K562 (cell line): ENCODE measurements at regions not wholly inside any gene's neighbourhood (a gene's known extent, or its start where the extent isn't known, plus 50 kb on each side); places are given as distances from the start of the nearest gene placed in this dataset.

Source experiments
- ATAC-seq: fragments of 200-7000 bp; cut with Tn5 transposase; 3 replicates; pipeline ENCODE4 v1.9.1; 2020; ENCODE audit warnings: moderate library complexity
- BruUV-seq: library from RNA; stranded (reverse); fragments of 400-500 nt; replicated peaks from 2 replicates; lab custom pipeline; 2021; lab: Mats Ljungman, UMichigan
- CTCF ChIA-PET: fragments of 300-600 bp; formaldehyde crosslinking; extraction: SDS; loops from one replicate; lab custom pipeline; 2021; ENCODE audit warnings: low intra/inter-chr PET ratio; lab: Yijun Ruan, JAX
- POLR2A ChIA-PET: fragments of 300-600, 350-650 bp; sonication (Branson Sonifier 250); formaldehyde crosslinking; extraction: SDS; loops from one replicate; lab custom pipeline; 2021; ENCODE audit warnings: antibody characterized with exemption, inconsistent platforms; lab: Yijun Ruan, JAX
- DNase-seq, 4 experiments: peaks; one replicate each; pipeline versions ENCODE4 v3.0.0 to v3.0.0-alpha.2; 2011 to 2018; ENCODE audit warnings: low spot score in 3 of 4, mixed read lengths in 3 of 4; ENCODE audit errors: extremely low read depth in 1 of 4
- FAIRE-seq: peaks from 2 replicates; lab custom pipeline; 2011; peaks lifted over from hg19 to GRCh38; lab: Jason Lieb, UNC
- H2AFZ ChIP-seq: 2 replicates; pipeline ENCODE4 v1.6.0; 2011; ENCODE audit warnings: low read depth, low read length, control low read depth, inconsistent platforms
- H3K27ac ChIP-seq: fragments of 200-600 bp; 3 replicates; pipeline ENCODE4 v1.8.0; 2011; ENCODE audit warnings: low read depth, mild to moderate bottlenecking, control low read depth, inconsistent platforms, low read length, moderate library complexity, mixed read lengths; ENCODE audit errors: extremely low read depth
- H3K27me3 ChIP-seq, 2 experiments: fragments of 300-600 bp in 1 of 2; 2 replicates in 1 of 2; 3 replicates in 1 of 2; pipeline versions ENCODE4 v1.6.0 to v1.8.0; 2011; ENCODE audit warnings: inconsistent platforms in 2 of 2, low read length in 2 of 2, mild to moderate bottlenecking in 1 of 2, mixed read lengths in 1 of 2, moderate library complexity in 1 of 2; ENCODE audit not compliant: control insufficient read depth in 2 of 2, insufficient read depth in 2 of 2
- H3K36me3 ChIP-seq: fragments of 300-600 bp; 3 replicates; pipeline ENCODE4 v1.8.0; 2011; ENCODE audit warnings: mild to moderate bottlenecking, low read length, inconsistent platforms; ENCODE audit not compliant: control insufficient read depth, insufficient read depth
- H3K4me1 ChIP-seq, 2 experiments: fragments of 200-600 bp in 1 of 2; replicated peaks in 1 of 2; 2 replicates in 1 of 2; 3 replicates in 1 of 2; pipeline versions ENCODE4 v1.5.1 to v1.8.0; 2011; ENCODE audit warnings: inconsistent platforms in 2 of 2, low read length in 2 of 2, mild to moderate bottlenecking in 1 of 2, mixed read lengths in 1 of 2, moderate library complexity in 1 of 2; ENCODE audit not compliant: control insufficient read depth in 2 of 2, insufficient read depth in 2 of 2
- H3K4me2 ChIP-seq: 2 replicates; pipeline ENCODE4 v1.6.1; 2011; ENCODE audit warnings: low read length, control low read depth, inconsistent platforms, mixed read lengths; ENCODE audit not compliant: insufficient read depth
- H3K4me3 ChIP-seq: fragments of 200-600 bp; sonication (generic), shearing (Covaris generic); 2 replicates; pipeline ENCODE4 v1.5.1; 2016; ENCODE audit warnings: control low read depth, inconsistent platforms
- H3K79me2 ChIP-seq: fragments of 200-600 bp; 3 replicates; pipeline ENCODE4 v1.8.0; 2011; ENCODE audit warnings: low read length, inconsistent platforms; ENCODE audit not compliant: control insufficient read depth, insufficient read depth
- H3K9ac ChIP-seq, 2 experiments: 2 replicates each; pipeline versions ENCODE4 v1.6.0 to v1.6.1; 2011; ENCODE audit warnings: low read depth in 2 of 2, low read length in 2 of 2, control low read depth in 1 of 2, inconsistent platforms in 1 of 2, mild to moderate bottlenecking in 1 of 2, mixed read lengths in 1 of 2; ENCODE audit not compliant: insufficient read depth in 1 of 2
- H3K9me1 ChIP-seq: one replicate; pipeline ENCODE4 v1.6.0; 2011; ENCODE audit warnings: inconsistent platforms, mild to moderate bottlenecking, low read length, moderate library complexity; ENCODE audit not compliant: control insufficient read depth, insufficient read depth
- H3K9me3 ChIP-seq: replicated peaks from 2 replicates; pipeline ENCODE4 v1.5.1; 2011; ENCODE audit warnings: low read depth, low read length, inconsistent platforms; ENCODE audit not compliant: control insufficient read depth, insufficient read depth
- H4K20me1 ChIP-seq: replicated peaks from 2 replicates; pipeline ENCODE4 v1.6.1; 2011; ENCODE audit warnings: low read length, inconsistent platforms, mixed read lengths; ENCODE audit not compliant: control insufficient read depth, insufficient read depth
- DPF2 ChIP-seq: fragments of 450-650 bp; IDR thresholded peaks from 2 replicates; pipeline ENCODE4 v1.6.1; 2016
- EP400 ChIP-seq: fragments of 450-650 bp; IDR thresholded peaks from 2 replicates; pipeline ENCODE4 v1.6.1; 2017; ENCODE audit warnings: antibody characterized with exemption, mild to moderate bottlenecking, moderate library complexity
- GABPB1 ChIP-seq: sonication (generic); formaldehyde crosslinking; IDR thresholded peaks from 2 replicates; pipeline ENCODE4 v1.8.0; 2022; ENCODE audit warnings: mild to moderate bottlenecking, missing genetic modification reagents
- WGBS: fragments of 100-300 bp; shearing (Covaris generic); methylation state at CpG from one replicate; pipeline ENCODE4 v1.1.6; 2016; ENCODE audit warnings: low coverage, mixed read lengths; ENCODE audit not compliant: insufficient coverage; ENCODE audit errors: missing lambda C conversion rate; 5-methylcytosine and 5-hydroxymethylcytosine counted together
- in situ Hi-C: fragments of 300-500 bp; cut with MboI; formaldehyde crosslinking; loops from 4 replicates; pipeline ENCODE4 v1.15.0; 2018; ENCODE audit warnings: inconsistent platforms, mixed read lengths
- intact Hi-C: fragments of 100-400 bp; cut with micrococcal nuclease; formaldehyde crosslinking; loops from 2 replicates; pipeline ENCODE4 v1.14.2; 2022
- TF ChIP-seq, protein P1 (sequence below): fragments of 450-650 bp; IDR thresholded peaks from 2 replicates; pipeline ENCODE4 v1.6.1; 2017; ENCODE audit warnings: antibody characterized with exemption, mild to moderate bottlenecking
- TF ChIP-seq, protein P2 (sequence below): fragments of 250-450 bp; sonication (Bioruptor Pico); IDR thresholded peaks from 2 replicates; pipeline ENCODE4 v1.4.0; 2020; ENCODE audit warnings: mild to moderate bottlenecking, moderate library complexity, borderline replicate concordance
- TF ChIP-seq, protein P3 (sequence below): fragments of 450-650 bp; IDR thresholded peaks from 2 replicates; pipeline ENCODE4 v1.6.1; 2016

DNA sequence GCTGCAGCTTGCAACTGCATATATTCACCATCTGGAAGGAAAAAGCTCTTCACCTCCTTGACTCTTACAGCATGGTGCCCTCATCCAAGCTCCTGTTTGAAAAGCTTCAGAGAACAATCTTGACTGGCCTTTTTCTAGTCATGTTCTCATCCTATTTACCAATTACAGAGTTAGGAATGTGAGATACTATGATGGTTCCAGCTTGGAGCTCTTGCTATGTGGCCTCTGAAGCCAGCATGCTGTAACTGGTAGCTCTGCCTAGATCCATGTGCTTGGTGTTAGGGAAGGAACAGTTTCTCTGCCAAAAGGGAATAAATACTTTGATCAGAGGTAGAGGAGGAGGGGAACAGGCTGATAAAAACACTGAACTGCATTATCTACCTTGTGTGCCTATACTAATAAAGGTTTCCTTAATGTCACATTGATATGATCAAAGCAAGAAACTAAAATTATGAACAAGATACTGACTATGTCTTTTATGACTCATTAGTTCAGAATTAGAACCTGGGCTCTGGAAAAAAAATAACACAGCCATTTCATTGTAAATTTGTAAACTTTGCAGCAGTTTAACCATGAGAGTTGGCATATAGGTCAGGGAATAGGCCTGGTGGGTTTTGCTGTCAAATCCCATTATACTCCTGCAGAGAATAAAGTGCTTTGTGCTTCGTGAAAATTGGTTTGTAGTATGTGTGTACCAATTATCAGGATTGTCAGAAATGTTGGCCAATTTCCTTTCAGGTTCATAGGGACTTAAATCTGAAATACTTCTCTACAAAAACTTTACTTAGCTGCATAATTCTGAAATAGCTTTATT, 92.7 kb downstream of the LEPR start (continued):
- TF ChIP-seq, protein P1, sequence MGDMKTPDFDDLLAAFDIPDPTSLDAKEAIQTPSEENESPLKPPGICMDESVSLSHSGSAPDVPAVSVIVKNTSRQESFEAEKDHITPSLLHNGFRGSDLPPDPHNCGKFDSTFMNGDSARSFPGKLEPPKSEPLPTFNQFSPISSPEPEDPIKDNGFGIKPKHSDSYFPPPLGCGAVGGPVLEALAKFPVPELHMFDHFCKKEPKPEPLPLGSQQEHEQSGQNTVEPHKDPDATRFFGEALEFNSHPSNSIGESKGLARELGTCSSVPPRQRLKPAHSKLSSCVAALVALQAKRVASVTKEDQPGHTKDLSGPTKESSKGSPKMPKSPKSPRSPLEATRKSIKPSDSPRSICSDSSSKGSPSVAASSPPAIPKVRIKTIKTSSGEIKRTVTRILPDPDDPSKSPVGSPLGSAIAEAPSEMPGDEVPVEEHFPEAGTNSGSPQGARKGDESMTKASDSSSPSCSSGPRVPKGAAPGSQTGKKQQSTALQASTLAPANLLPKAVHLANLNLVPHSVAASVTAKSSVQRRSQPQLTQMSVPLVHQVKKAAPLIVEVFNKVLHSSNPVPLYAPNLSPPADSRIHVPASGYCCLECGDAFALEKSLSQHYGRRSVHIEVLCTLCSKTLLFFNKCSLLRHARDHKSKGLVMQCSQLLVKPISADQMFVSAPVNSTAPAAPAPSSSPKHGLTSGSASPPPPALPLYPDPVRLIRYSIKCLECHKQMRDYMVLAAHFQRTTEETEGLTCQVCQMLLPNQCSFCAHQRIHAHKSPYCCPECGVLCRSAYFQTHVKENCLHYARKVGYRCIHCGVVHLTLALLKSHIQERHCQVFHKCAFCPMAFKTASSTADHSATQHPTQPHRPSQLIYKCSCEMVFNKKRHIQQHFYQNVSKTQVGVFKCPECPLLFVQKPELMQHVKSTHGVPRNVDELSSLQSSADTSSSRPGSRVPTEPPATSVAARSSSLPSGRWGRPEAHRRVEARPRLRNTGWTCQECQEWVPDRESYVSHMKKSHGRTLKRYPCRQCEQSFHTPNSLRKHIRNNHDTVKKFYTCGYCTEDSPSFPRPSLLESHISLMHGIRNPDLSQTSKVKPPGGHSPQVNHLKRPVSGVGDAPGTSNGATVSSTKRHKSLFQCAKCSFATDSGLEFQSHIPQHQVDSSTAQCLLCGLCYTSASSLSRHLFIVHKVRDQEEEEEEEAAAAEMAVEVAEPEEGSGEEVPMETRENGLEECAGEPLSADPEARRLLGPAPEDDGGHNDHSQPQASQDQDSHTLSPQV = peak; percentile 72
- 0 out of 2 replicates have a peak, but pooled peaks have one; percentile 13 for TF ChIP-seq DPF2

DNA sequence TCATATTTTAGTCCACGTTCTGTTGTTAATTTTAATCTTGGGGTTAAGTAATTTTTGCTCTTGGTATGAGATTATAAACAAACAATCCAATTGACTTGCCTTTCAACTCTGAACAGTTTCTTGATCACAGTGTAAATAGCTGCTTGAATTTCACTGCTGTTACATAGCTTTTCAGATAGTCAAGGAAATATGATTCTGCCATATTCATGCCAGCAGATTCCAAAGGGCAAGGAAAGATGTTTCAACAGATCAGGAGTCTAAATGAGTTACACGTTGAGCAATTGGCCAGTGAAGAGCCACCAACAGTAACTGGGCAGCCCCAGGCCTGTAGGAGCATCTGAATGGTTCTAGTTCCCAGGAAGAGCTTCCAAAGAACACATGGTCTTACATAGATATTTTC, 93.6 kb downstream of the LEPR start:
- DNase-seq (no peak), ATAC-seq (no peak), FAIRE-seq (peak; percentile 11)
- intact Hi-C loops (no loop called here), in situ Hi-C loops (no loop called here)
- H3K9ac ChIP-seq = no peak overlapping the region
- no peaks in the 10 kb centered on the region for H4K20me1 ChIP-seq
- 0 out of 2 replicates have a peak overlapping the region, but pooled peaks have one; percentile 10 for H2AFZ ChIP-seq
- whole genome bisulfite sequencing = 36% methylated on average over 2 of the region's 2 CpGs
- TF ChIP-seq, protein P2, sequence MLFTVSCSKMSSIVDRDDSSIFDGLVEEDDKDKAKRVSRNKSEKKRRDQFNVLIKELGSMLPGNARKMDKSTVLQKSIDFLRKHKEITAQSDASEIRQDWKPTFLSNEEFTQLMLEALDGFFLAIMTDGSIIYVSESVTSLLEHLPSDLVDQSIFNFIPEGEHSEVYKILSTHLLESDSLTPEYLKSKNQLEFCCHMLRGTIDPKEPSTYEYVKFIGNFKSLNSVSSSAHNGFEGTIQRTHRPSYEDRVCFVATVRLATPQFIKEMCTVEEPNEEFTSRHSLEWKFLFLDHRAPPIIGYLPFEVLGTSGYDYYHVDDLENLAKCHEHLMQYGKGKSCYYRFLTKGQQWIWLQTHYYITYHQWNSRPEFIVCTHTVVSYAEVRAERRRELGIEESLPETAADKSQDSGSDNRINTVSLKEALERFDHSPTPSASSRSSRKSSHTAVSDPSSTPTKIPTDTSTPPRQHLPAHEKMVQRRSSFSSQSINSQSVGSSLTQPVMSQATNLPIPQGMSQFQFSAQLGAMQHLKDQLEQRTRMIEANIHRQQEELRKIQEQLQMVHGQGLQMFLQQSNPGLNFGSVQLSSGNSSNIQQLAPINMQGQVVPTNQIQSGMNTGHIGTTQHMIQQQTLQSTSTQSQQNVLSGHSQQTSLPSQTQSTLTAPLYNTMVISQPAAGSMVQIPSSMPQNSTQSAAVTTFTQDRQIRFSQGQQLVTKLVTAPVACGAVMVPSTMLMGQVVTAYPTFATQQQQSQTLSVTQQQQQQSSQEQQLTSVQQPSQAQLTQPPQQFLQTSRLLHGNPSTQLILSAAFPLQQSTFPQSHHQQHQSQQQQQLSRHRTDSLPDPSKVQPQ (CRISPR knock-in tag) = no peak
- TF ChIP-seq EP400 (no peak), GABPB1 (CRISPR knock-in tag) (no peak)
- TF ChIP-seq, protein P3, sequence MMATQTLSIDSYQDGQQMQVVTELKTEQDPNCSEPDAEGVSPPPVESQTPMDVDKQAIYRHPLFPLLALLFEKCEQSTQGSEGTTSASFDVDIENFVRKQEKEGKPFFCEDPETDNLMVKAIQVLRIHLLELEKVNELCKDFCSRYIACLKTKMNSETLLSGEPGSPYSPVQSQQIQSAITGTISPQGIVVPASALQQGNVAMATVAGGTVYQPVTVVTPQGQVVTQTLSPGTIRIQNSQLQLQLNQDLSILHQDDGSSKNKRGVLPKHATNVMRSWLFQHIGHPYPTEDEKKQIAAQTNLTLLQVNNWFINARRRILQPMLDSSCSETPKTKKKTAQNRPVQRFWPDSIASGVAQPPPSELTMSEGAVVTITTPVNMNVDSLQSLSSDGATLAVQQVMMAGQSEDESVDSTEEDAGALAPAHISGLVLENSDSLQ = no peak
- H3K4me2 ChIP-seq = no peak overlapping the region
- BruUV-seq = no TSS peak
- H3K9me1 ChIP-seq = no peaks in the 10 kb centered on the region
- H3K4me3 ChIP-seq = no peak overlapping the region
- peaks cover 0 to 29% of the 10 kb centered on the region in 2 experiments; a peak in 2 of 5 replicates for H3K4me1 ChIP-seq
- no peaks in the 10 kb centered on the region for H3K9me3 ChIP-seq
- H3K27me3 ChIP-seq = no peaks in the 10 kb centered on the region
- no peaks in the 10 kb centered on the region for H3K36me3 ChIP-seq
- ChIA-PET CTCF (no interaction called here), POLR2A (interaction anchor here (1.7 kb wide), 1 partner anchor 17 kb away, joined by 6 read pairs; no protein-coding TSS in a partner anchor)
- H3K27ac ChIP-seq = no peak overlapping the region
- H3K79me2 ChIP-seq = no peaks in the 10 kb centered on the region
